HUES6 (cell line): ENCODE measurements at regions not wholly inside any gene's neighbourhood (a gene's known extent, or its start where the extent isn't known, plus 50 kb on each side); places are given as distances from the start of the nearest gene placed in this dataset.

Experiments used
- H3K27ac ChIP-seq: 2 replicates; pipeline ENCODE4 v1.7.0; 2013; ENCODE audit warnings: low read depth, mild to moderate bottlenecking, low read length, inconsistent platforms
- H3K27me3 ChIP-seq: 2 replicates; pipeline ENCODE4 v1.6.1; 2013; ENCODE audit warnings: low read length; ENCODE audit not compliant: control insufficient read depth, insufficient read depth
- H3K36me3 ChIP-seq: 2 replicates; pipeline ENCODE4 v1.6.1; 2013; ENCODE audit warnings: low read length; ENCODE audit not compliant: control insufficient read depth, insufficient read depth
- H3K4me1 ChIP-seq: 2 replicates; pipeline ENCODE4 v1.6.1; 2013; ENCODE audit warnings: low read length; ENCODE audit not compliant: control insufficient read depth, insufficient read depth
- H3K4me3 ChIP-seq: 2 replicates; pipeline ENCODE4 v1.5.1; 2013; ENCODE audit warnings: low read depth, low read length
- H3K9ac ChIP-seq: one replicate; pipeline ENCODE4 v1.6.1; 2013; ENCODE audit warnings: mild to moderate bottlenecking, low read length
- H3K9me3 ChIP-seq: 2 replicates; pipeline ENCODE4 v1.6.1; 2013; ENCODE audit warnings: low read depth, low read length; ENCODE audit not compliant: control insufficient read depth, insufficient read depth

- Histone ChIP-seq H3K4me1 (no peaks in the 10 kb centered on the region), H3K27me3 (no peaks in the 10 kb centered on the region), H3K27ac (no peak overlapping the region), H3K9me3 (peaks cover 78% of the 10 kb centered on the region), H3K36me3 (no peaks in the 10 kb centered on the region), H3K4me3 (no peak overlapping the region), H3K9ac (no peak overlapping the region)
Observed at GRCh38 chr22:47690586-47690985, 928.1 kb downstream of the TBC1D22A start.

- Histone ChIP-seq H3K9me3 (peaks cover 78% of the 10 kb centered on the region), H3K36me3 (no peaks in the 10 kb centered on the region), H3K4me1 (no peaks in the 10 kb centered on the region), H3K9ac (no peak overlapping the region), H3K27me3 (no peaks in the 10 kb centered on the region), H3K27ac (no peak overlapping the region), H3K4me3 (no peak overlapping the region)
Observed at GRCh38 chr22:47690166-47690565, 927.7 kb downstream of the TBC1D22A start.

- Histone ChIP-seq H3K9me3 (peaks cover 82% of the 10 kb centered on the region), H3K9ac (no peak overlapping the region), H3K4me1 (no peaks in the 10 kb centered on the region), H3K27me3 (no peaks in the 10 kb centered on the region), H3K4me3 (no peak overlapping the region), H3K27ac (no peak overlapping the region), H3K36me3 (no peaks in the 10 kb centered on the region)
Observed at GRCh38 chr22:47687776-47688175, 925.3 kb downstream of the TBC1D22A start.

GRCh38 chr22:47687346-47687655, 924.9 kb downstream of the TBC1D22A start:
- Histone ChIP-seq H3K4me1 (no peaks in the 10 kb centered on the region), H3K27ac (no peak overlapping the region), H3K9ac (no peak overlapping the region), H3K27me3 (no peaks in the 10 kb centered on the region), H3K4me3 (no peak overlapping the region), H3K9me3 (peaks cover 83% of the 10 kb centered on the region), H3K36me3 (no peaks in the 10 kb centered on the region)

- Histone ChIP-seq H3K4me3 (no peak overlapping the region), H3K36me3 (no peaks in the 10 kb centered on the region), H3K9ac (no peak overlapping the region), H3K27ac (no peak overlapping the region), H3K9me3 (peaks cover 86% of the 10 kb centered on the region), H3K4me1 (no peaks in the 10 kb centered on the region), H3K27me3 (no peaks in the 10 kb centered on the region)
Observed at GRCh38 chr22:47686594-47687345, 924.3 kb downstream of the TBC1D22A start.

GRCh38 chr22:47681411-47682165, 919.1 kb downstream of the TBC1D22A start:
- H3K4me1 ChIP-seq = peaks cover 12% of the 10 kb centered on the region; the same call in 1 of the 2 replicates
- H3K4me3 ChIP-seq = no peak overlapping the region
- no peak overlapping the region for H3K9ac ChIP-seq
- H3K27me3 ChIP-seq = no peaks in the 10 kb centered on the region
- no peaks in the 10 kb centered on the region for H3K36me3 ChIP-seq
- peaks cover 81% of the 10 kb centered on the region for H3K9me3 ChIP-seq
- no peak overlapping the region for H3K27ac ChIP-seq

- Histone ChIP-seq H3K27ac (no peak overlapping the region), H3K9me3 (peaks cover 68% of the 10 kb centered on the region), H3K36me3 (no peaks in the 10 kb centered on the region), H3K27me3 (no peaks in the 10 kb centered on the region), H3K4me3 (no peak overlapping the region), H3K9ac (no peak overlapping the region), H3K4me1 (peaks cover 12% of the 10 kb centered on the region; the same call in 1 of the 2 replicates)
Observed at GRCh38 chr22:47678636-47679287, 916.3 kb downstream of the TBC1D22A start.

GRCh38 chr22:47678048-47678447, 915.6 kb downstream of the TBC1D22A start:
- peaks cover 68% of the 10 kb centered on the region for H3K9me3 ChIP-seq
- no peak overlapping the region for H3K27ac ChIP-seq
- no peaks in the 10 kb centered on the region for H3K27me3 ChIP-seq
- no peak overlapping the region for H3K9ac ChIP-seq
- H3K4me1 ChIP-seq = peaks cover 12% of the 10 kb centered on the region; the same call in 1 of the 2 replicates
- no peak overlapping the region for H3K4me3 ChIP-seq
- no peaks in the 10 kb centered on the region for H3K36me3 ChIP-seq

- no peak overlapping the region for H3K4me3 ChIP-seq
- no peaks in the 10 kb centered on the region for H3K36me3 ChIP-seq
- no peak overlapping the region for H3K9ac ChIP-seq
- H3K4me1 ChIP-seq = peaks cover 12% of the 10 kb centered on the region; the same call in 1 of the 2 replicates
- H3K9me3 ChIP-seq = peaks cover 64% of the 10 kb centered on the region; the same call in 1 of the 2 replicates
- no peak overlapping the region for H3K27ac ChIP-seq
- H3K27me3 ChIP-seq = no peaks in the 10 kb centered on the region
Observed at GRCh38 chr22:47676685-47677084, 914.2 kb downstream of the TBC1D22A start.

- Histone ChIP-seq H3K9me3 (peaks cover 69% of the 10 kb centered on the region), H3K36me3 (no peaks in the 10 kb centered on the region), H3K27ac (no peak overlapping the region), H3K4me3 (no peak overlapping the region), H3K4me1 (peaks cover 12% of the 10 kb centered on the region; the same call in 1 of the 2 replicates), H3K27me3 (no peaks in the 10 kb centered on the region), H3K9ac (no peak overlapping the region)
Observed at GRCh38 chr22:47674600-47674999, 912.1 kb downstream of the TBC1D22A start.

GRCh38 chr22:47673557-47673956, 911.1 kb downstream of the TBC1D22A start:
- Histone ChIP-seq H3K4me1 (peaks cover 8% of the 10 kb centered on the region; the same call in 1 of the 2 replicates), H3K27me3 (no peaks in the 10 kb centered on the region), H3K4me3 (no peak overlapping the region), H3K9ac (no peak overlapping the region), H3K27ac (no peak overlapping the region), H3K36me3 (no peaks in the 10 kb centered on the region), H3K9me3 (peaks cover 72% of the 10 kb centered on the region)
